Right lobe of liver (tissue), 6 donors: ENCODE measurements at regions not wholly inside any gene's neighbourhood (a gene's known extent, or its start where the extent isn't known, plus 50 kb on each side); places are given as distances from the start of the nearest gene placed in this dataset.

ENCODE experiments used
- ATAC-seq, 4 donors: fragments of 200-7000 bp; cut with Tn5 transposase; one replicate each; pipeline ENCODE4 v1.9.1; 2020; ENCODE audit warnings: mild to moderate bottlenecking in 4 of 4, moderate library complexity in 4 of 4
- DNase-seq, 3 donors: peaks; one replicate each; pipeline ENCODE4 v3.0.0-alpha.2; 2020
- H3K27ac ChIP-seq, 3 donors: fragments of 200-600 bp; one replicate each; pipeline ENCODE4 v1.8.0; 2022
- H3K27me3 ChIP-seq, 2 donors: fragments of 200-600 bp; one replicate each; pipeline ENCODE4 v1.8.0; 2022
- H3K36me3 ChIP-seq, 4 donors: fragments of 200-600 bp; sonication (generic) in 1 of 4; one replicate each; pipeline versions ENCODE4 v1.5.1 to v1.8.0; 2017 to 2022; ENCODE audit warnings: control low read depth in 1 of 4
- H3K4me1 ChIP-seq, 4 donors: fragments of 200-600 bp; sonication (generic) in 1 of 4; one replicate each; pipeline versions ENCODE4 v1.5.1 to v1.8.0; 2017 to 2022; ENCODE audit warnings: control low read depth in 1 of 4
- H3K4me3 ChIP-seq, 3 donors: fragments of 200-600 bp; one replicate each; pipeline ENCODE4 v1.8.0; 2022
- H3K9me3 ChIP-seq, 4 donors: fragments of 200-600 bp; sonication (generic) in 1 of 4; one replicate each; pipeline versions ENCODE4 v1.5.1 to v1.8.0; 2017 to 2022; ENCODE audit warnings: control low read depth in 1 of 4
- CTCF ChIP-seq, 4 donors: fragments of 200-600 bp in 3 of 4; fragments of 450-650 bp in 1 of 4; IDR thresholded peaks; one replicate each; pipeline versions ENCODE4 v1.5.1 to v1.8.0; 2016 to 2022; ENCODE audit warnings: antibody characterized with exemption in 4 of 4, mild to moderate bottlenecking in 2 of 4
- POLR2A ChIP-seq: fragments of 450-650 bp; IDR thresholded peaks from one replicate; pipeline ENCODE4 v1.6.1; 2017; ENCODE audit warnings: antibody characterized with exemption, mild to moderate bottlenecking
- WGBS: methylation state at CpG from one replicate; pipeline ENCODE4 v1.1.6; 2018; ENCODE audit warnings: low coverage, low lambda C conversion rate; ENCODE audit not compliant: insufficient coverage; ENCODE audit errors: missing lambda C conversion rate; 5-methylcytosine and 5-hydroxymethylcytosine counted together
- intact Hi-C, 2 donors: fragments of 100-400 bp; cut with DNase I; formaldehyde crosslinking; loops; one replicate each; pipeline versions ENCODE4 v1.11.2 to v1.14.1; 2022
- donor health status: DM: no; HTN: yes; CAD: no.
- donor health status: DM: no; HTN: no; CAD: no.
- donor health status: DM: no; HTN: no; CAD: no.
- donor health status: DM: no; HTN: yes; CAD: no.
- donor health status: DM: no; HTN: yes; CAD: no.

- no peaks in the 10 kb centered on the region for H3K36me3 ChIP-seq
- H3K4me1 ChIP-seq = no peaks in the 10 kb centered on the region
- no peak for DNase-seq
- H3K9me3 ChIP-seq = no peaks in the 10 kb centered on the region
- H3K27me3 ChIP-seq = no peaks in the 10 kb centered on the region
- TF ChIP-seq POLR2A = no peak
- no peak for TF ChIP-seq CTCF (IDR thresholded peaks at IDR 0.05)
- intact Hi-C loops = no loop called here
- 87% methylated on average over 3 of the region's 3 CpGs for WGBS
- H3K27ac ChIP-seq = no peak overlapping the region
- ATAC-seq = no peak
- H3K4me3 ChIP-seq = no peak overlapping the region
Observed at GRCh38 chr3:115499666-115500065, 123.6 kb upstream of the GAP43 start.

GRCh38 chr3:115500795-115501194, 122.5 kb upstream of the GAP43 start:
- peak in 2 of 4 donors; percentile 28 to 42 for ATAC-seq
- 13% methylated on average over 2 of the region's 2 CpGs for WGBS
- TF ChIP-seq CTCF (IDR thresholded peaks at IDR 0.05) (no peak), POLR2A (no peak)

GRCh38 chr3:115502128-115502527, 121.2 kb upstream of the GAP43 start:
- 53% methylated on average over 4 of the region's 4 CpGs for WGBS
- Histone ChIP-seq H3K4me3 (no peak overlapping the region), H3K9me3 (no peaks in the 10 kb centered on the region), H3K4me1 (no peaks in the 10 kb centered on the region), H3K27me3 (no peaks in the 10 kb centered on the region), H3K36me3 (no peaks in the 10 kb centered on the region), H3K27ac (no peak overlapping the region)
- intact Hi-C loops = no loop called here
- no peak for TF ChIP-seq POLR2A
- no peak for TF ChIP-seq CTCF (IDR thresholded peaks at IDR 0.05)
- DNase-seq = no peak
- ATAC-seq = no peak

More at GRCh38 chr3:115500795-115501194, 122.5 kb upstream of the GAP43 start:
- DNase-seq = no peak
- H3K4me1 ChIP-seq = no peaks in the 10 kb centered on the region
- no peaks in the 10 kb centered on the region for H3K9me3 ChIP-seq
- no peak overlapping the region for H3K27ac ChIP-seq
- intact Hi-C loops = no loop called here
- no peaks in the 10 kb centered on the region for H3K27me3 ChIP-seq
- no peak overlapping the region for H3K4me3 ChIP-seq
- no peaks in the 10 kb centered on the region for H3K36me3 ChIP-seq

GRCh38 chr3:115503394-115503793, 119.9 kb upstream of the GAP43 start:
- intact Hi-C loops = no loop called here
- DNase-seq (no peak), ATAC-seq (no peak)
- Histone ChIP-seq H3K27ac (no peak overlapping the region), H3K27me3 (no peaks in the 10 kb centered on the region), H3K4me1 (no peaks in the 10 kb centered on the region), H3K36me3 (no peaks in the 10 kb centered on the region), H3K4me3 (no peak overlapping the region), H3K9me3 (no peaks in the 10 kb centered on the region)
- no peak for TF ChIP-seq POLR2A
- no peak for TF ChIP-seq CTCF (IDR thresholded peaks at IDR 0.05)
- WGBS = 80% methylated on average over 2 of the region's 2 CpGs

- H3K9me3 ChIP-seq = no peaks in the 10 kb centered on the region
- 64% methylated on average over 1 of the region's 2 CpGs for whole genome bisulfite sequencing
- DNase-seq (no peak), ATAC-seq (no peak)
- no peak overlapping the region for H3K4me3 ChIP-seq
- no peaks in the 10 kb centered on the region for H3K27me3 ChIP-seq
- H3K36me3 ChIP-seq = no peaks in the 10 kb centered on the region
- TF ChIP-seq POLR2A (no peak), CTCF (IDR thresholded peaks at IDR 0.05) (no peak)
- intact Hi-C loops = no loop called here
- no peak overlapping the region for H3K27ac ChIP-seq
- peaks cover 0 to 8% (median 0%) of the 10 kb centered on the region in 4 donors for H3K4me1 ChIP-seq
Observed at GRCh38 chr3:115508562-115508961, 114.7 kb upstream of the GAP43 start.
